Lower leg skin (tissue), 4 donors: ENCODE measurements at regions not wholly inside any gene's neighbourhood (a gene's known extent, or its start where the extent isn't known, plus 50 kb on each side); places are given as distances from the start of the nearest gene placed in this dataset.

Experiments
- DNase-seq, 2 donors: peaks; one replicate each; pipeline ENCODE4 v3.0.0-alpha.2; 2019; ENCODE audit warnings: low spot score in 2 of 2
- H3K4me3 ChIP-seq: fragments of 200-600 bp; sonication (generic); 2 replicates; pipeline ENCODE4 v1.5.1; 2017; ENCODE audit warnings: mild to moderate bottlenecking, low read depth; ENCODE audit not compliant: poor library complexity, severe bottlenecking
- POLR2A ChIP-seq, 2 donors: fragments of 450-650 bp; IDR thresholded peaks; one replicate each; pipeline ENCODE4 v1.6.1; 2016 to 2017; ENCODE audit warnings: antibody characterized with exemption in 2 of 2, mild to moderate bottlenecking in 1 of 2, moderate library complexity in 1 of 2
- WGBS, 2 donors: methylation state at CpG; one replicate each; pipeline ENCODE4 v1.1.5; 2018; 5-methylcytosine and 5-hydroxymethylcytosine counted together
- intact Hi-C: fragments of 100-400 bp; cut with DNase I; formaldehyde crosslinking; loops from one replicate; pipeline ENCODE4 v1.15.0; 2023; ENCODE audit warnings: low total_unique reads
- TF ChIP-seq, protein P1 (sequence below), 3 donors: fragments of 450-650 bp; IDR thresholded peaks; one replicate each; pipeline ENCODE4 v1.5.1; 2016; ENCODE audit warnings: antibody characterized with exemption in 3 of 3, mild to moderate bottlenecking in 3 of 3, moderate library complexity in 2 of 3

DNA sequence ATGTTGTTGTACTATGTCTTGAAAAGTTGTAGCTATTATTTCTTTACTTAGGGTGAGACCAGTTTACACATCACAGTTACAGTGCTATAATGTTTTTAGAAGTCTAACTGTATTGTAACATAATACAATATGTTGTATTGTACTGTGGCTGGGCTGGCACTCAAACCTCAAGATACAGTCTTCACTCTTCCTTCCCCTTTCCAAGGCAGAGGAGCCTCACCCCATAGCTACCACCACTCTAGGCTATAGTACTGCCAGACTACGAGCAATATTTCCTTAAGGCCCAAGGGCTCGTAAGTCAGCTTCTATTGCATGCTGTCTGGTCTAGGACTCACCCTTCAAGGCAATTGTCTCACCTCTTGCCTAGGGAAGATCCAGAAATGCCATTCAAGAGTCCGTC lies 597.7 kb downstream of the OTOL1 start:
- no peak overlapping the region for H3K4me3 ChIP-seq
- TF ChIP-seq POLR2A (IDR thresholded peaks at IDR 0.05): no peak
- TF ChIP-seq, protein P1, sequence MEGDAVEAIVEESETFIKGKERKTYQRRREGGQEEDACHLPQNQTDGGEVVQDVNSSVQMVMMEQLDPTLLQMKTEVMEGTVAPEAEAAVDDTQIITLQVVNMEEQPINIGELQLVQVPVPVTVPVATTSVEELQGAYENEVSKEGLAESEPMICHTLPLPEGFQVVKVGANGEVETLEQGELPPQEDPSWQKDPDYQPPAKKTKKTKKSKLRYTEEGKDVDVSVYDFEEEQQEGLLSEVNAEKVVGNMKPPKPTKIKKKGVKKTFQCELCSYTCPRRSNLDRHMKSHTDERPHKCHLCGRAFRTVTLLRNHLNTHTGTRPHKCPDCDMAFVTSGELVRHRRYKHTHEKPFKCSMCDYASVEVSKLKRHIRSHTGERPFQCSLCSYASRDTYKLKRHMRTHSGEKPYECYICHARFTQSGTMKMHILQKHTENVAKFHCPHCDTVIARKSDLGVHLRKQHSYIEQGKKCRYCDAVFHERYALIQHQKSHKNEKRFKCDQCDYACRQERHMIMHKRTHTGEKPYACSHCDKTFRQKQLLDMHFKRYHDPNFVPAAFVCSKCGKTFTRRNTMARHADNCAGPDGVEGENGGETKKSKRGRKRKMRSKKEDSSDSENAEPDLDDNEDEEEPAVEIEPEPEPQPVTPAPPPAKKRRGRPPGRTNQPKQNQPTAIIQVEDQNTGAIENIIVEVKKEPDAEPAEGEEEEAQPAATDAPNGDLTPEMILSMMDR (IDR thresholded peaks at IDR 0.05): no peak
- intact Hi-C loops: no loop called here
- DNase-seq: no peak
- WGBS, 2 donors: 95 to 97% methylated on average over 3 of the region's 3 CpGs

DNA sequence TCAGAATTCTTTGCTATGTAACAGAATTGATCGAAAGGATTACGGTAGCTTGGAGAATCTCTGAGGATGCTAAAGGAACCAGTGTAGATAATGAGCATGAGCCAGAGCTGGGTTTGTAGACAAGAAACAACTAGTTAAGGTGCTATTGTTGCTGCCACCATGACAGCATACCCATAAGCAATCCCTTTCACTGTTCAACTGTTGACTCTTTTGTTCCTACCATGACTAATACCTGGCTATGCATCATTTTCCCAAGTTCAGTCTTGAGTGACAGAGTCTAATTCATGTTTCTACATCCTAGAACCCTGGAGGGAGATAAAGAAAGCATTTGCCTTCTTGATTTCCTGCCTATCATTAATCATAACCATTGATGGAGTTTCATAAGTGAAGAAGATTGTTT lies 600.3 kb downstream of the OTOL1 start:
- TF ChIP-seq, protein P1 (IDR thresholded peaks at IDR 0.05): no peak
- TF ChIP-seq POLR2A (IDR thresholded peaks at IDR 0.05): no peak
- WGBS, 2 donors: 23 to 72% methylated on average over 2 of the region's 2 CpGs
- no peak overlapping the region for H3K4me3 ChIP-seq
- no peak for DNase-seq
- intact Hi-C loops: no loop called here

DNA sequence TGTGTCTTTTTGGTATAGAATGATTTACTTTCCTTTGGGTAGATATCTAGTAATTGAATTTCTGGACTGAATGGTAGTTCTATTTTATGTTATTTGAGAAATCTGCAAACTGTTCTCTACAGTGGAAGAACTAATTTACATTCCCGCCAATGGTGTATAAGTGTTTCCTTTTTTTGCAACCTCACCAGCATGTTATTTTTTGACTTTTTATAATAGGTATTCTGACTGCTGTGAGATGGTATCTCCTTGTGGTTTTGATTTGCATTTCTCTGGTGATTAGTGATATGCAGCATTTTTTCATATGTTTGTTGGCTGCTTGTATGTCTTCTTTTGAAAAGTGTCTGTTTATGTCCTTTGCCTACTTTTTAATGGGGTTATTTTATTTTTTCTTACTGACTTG lies 607.2 kb downstream of the OTOL1 start:
- no peak for TF ChIP-seq POLR2A (IDR thresholded peaks at IDR 0.05)
- TF ChIP-seq, protein P1 (IDR thresholded peaks at IDR 0.05): no peak
- no peak overlapping the region for H3K4me3 ChIP-seq
- WGBS, 2 donors: 85 to 100% methylated on average over 1 of the region's 1 CpG
- intact Hi-C loops: loop anchor here (5.0 kb wide), 1 partner anchor 1467 kb away; no protein-coding TSS in a partner anchor
- no peak for DNase-seq

DNA sequence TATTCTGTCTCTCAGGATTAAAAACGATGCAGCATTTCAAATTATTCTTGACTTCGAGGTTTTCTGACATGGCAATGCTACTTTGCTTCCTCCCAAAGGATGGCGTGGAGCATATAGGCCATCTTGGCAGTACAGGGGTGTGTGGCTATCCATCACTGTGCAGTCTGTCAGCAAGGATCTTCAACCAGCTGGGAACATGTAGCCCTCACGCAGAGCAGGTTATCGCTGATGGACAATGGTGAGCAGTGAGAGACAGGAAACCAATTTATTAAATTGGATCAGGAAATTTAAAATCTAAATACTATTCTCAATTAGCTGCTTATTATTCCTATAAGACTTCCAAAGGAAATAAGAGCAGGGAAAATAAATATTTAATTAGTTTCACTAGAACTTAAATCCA lies 615.3 kb downstream of the OTOL1 start:
- intact Hi-C loops: no loop called here

DNA sequence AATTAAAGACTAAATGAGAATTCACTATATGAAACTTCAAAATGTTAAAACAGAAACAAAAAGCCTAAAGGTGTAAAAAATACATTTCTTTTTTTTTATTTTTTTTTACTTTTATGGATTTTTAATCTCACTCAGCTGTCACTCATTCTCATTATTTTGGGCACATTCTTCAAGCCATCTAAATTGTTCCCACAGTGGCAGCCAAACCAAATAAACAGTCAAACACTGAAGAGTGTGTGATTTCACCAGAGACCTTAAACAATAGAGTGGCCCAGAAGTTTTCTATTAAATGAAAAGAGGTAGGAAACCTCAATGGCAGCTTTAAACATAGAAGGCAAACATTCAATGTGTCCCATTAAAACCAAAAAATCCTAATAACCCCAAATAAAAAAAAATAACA lies 616.1 kb downstream of the OTOL1 start:
- no peak for TF ChIP-seq POLR2A (IDR thresholded peaks at IDR 0.05)
- TF ChIP-seq, protein P1 (IDR thresholded peaks at IDR 0.05): no peak
- DNase-seq: no peak
- intact Hi-C loops: no loop called here
- H3K4me3 ChIP-seq: no peak overlapping the region

More for the DNA sequence above, 615.3 kb downstream of the OTOL1 start:
- TF ChIP-seq, protein P1 (IDR thresholded peaks at IDR 0.05): no peak
- no peak for TF ChIP-seq POLR2A (IDR thresholded peaks at IDR 0.05)
- H3K4me3 ChIP-seq: no peak overlapping the region
- no peak for DNase-seq
- 91% methylated on average over 5 of the region's 5 CpGs for WGBS, 2 donors

DNA sequence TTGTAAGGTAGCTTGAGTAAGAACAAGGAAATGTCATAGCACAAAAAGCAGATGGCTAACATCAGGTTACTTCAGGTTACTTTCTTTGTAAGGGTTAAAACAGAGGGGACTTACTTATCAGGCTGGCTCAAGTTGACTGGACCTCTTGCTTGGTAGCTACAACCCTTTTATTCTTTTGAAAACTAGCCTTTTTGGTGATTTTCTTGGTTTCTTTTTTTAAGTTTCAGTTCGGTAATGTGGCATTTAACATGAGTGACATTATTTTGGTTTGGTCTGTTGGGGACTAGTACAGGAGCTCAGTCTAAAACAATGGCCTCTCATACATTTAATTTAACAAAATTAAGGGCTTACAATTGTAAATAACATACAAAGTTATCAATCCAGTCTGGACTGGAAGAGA lies 621.4 kb downstream of the OTOL1 start:
- WGBS, 2 donors: 81 to 92% methylated on average over 1 of the region's 1 CpG
- TF ChIP-seq POLR2A (IDR thresholded peaks at IDR 0.05): no peak
- TF ChIP-seq, protein P1 (IDR thresholded peaks at IDR 0.05): no peak
- no peak for DNase-seq
- intact Hi-C loops: no loop called here
- H3K4me3 ChIP-seq: no peak overlapping the region
